Colonic mucosa (tissue), 4 donors: ENCODE measurements at regions not wholly inside any gene's neighbourhood (a gene's known extent, or its start where the extent isn't known, plus 50 kb on each side); places are given as distances from the start of the nearest gene placed in this dataset.

Experiments
- DNase-seq: peaks from one replicate; pipeline ENCODE4 v3.0.0-alpha.2; 2020
- H3K27ac ChIP-seq: fragments of 200-600 bp; one replicate; pipeline ENCODE4 v1.8.0; 2021
- H3K27me3 ChIP-seq: fragments of 200-600 bp; one replicate; pipeline ENCODE4 v1.8.0; 2021
- H3K36me3 ChIP-seq: fragments of 200-600 bp; one replicate; pipeline ENCODE4 v1.8.0; 2021
- H3K4me1 ChIP-seq: fragments of 200-600 bp; one replicate; pipeline ENCODE4 v1.8.0; 2021; ENCODE audit warnings: mild to moderate bottlenecking
- H3K4me3 ChIP-seq: fragments of 200-600 bp; one replicate; pipeline ENCODE4 v1.8.0; 2021
- H3K9ac ChIP-seq, 2 donors: one replicate each; pipeline ENCODE4 v1.7.0; 2013; ENCODE audit warnings: control low read depth in 2 of 2, low read depth in 2 of 2, low read length in 2 of 2
- H3K9me3 ChIP-seq: fragments of 200-600 bp; one replicate; pipeline ENCODE4 v1.8.0; 2021
- intact Hi-C: fragments of 100-400 bp; cut with DNase I; formaldehyde crosslinking; loops from one replicate; pipeline ENCODE4 v1.14.1; 2022
- TF ChIP-seq, protein P1 (sequence below): fragments of 200-600 bp; IDR thresholded peaks from one replicate; pipeline ENCODE4 v1.8.0; 2022; ENCODE audit warnings: antibody characterized with exemption, mild to moderate bottlenecking
- donor health status: healthy.
- donor health status: DM: no; HTN: no; CAD: no.
- donor health status: DM: no; HTN: no; CAD: no.

DNA sequence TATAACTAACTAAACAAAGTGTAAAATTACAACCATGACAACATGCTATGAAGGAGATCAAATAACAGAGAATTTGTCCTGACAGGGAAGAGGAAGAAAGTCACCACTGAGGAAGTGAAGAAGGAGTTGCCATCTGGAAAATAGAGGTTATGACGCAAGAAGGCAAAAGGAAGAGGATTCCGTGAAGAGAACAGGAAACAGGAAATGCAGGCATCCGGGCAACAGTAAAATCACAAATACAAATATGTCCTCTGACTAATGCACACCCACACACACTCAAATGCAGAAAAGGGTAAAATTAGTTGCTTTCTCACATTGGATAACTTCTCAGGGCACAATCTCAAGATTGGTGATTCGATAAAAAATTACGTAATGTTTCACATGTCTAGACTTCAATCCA lies 278.4 kb downstream of the TMX3 start:
- H3K4me3 ChIP-seq = no peak overlapping the region
- no peaks in the 10 kb centered on the region for H3K9me3 ChIP-seq
- H3K27ac ChIP-seq = no peak overlapping the region
- DNase-seq = no peak
- H3K27me3 ChIP-seq = no peaks in the 10 kb centered on the region
- H3K9ac ChIP-seq = no peak overlapping the region
- no peaks in the 10 kb centered on the region for H3K4me1 ChIP-seq
- H3K36me3 ChIP-seq = no peaks in the 10 kb centered on the region
- intact Hi-C loops = no loop called here
- TF ChIP-seq, protein P1, sequence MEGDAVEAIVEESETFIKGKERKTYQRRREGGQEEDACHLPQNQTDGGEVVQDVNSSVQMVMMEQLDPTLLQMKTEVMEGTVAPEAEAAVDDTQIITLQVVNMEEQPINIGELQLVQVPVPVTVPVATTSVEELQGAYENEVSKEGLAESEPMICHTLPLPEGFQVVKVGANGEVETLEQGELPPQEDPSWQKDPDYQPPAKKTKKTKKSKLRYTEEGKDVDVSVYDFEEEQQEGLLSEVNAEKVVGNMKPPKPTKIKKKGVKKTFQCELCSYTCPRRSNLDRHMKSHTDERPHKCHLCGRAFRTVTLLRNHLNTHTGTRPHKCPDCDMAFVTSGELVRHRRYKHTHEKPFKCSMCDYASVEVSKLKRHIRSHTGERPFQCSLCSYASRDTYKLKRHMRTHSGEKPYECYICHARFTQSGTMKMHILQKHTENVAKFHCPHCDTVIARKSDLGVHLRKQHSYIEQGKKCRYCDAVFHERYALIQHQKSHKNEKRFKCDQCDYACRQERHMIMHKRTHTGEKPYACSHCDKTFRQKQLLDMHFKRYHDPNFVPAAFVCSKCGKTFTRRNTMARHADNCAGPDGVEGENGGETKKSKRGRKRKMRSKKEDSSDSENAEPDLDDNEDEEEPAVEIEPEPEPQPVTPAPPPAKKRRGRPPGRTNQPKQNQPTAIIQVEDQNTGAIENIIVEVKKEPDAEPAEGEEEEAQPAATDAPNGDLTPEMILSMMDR = no peak

DNA sequence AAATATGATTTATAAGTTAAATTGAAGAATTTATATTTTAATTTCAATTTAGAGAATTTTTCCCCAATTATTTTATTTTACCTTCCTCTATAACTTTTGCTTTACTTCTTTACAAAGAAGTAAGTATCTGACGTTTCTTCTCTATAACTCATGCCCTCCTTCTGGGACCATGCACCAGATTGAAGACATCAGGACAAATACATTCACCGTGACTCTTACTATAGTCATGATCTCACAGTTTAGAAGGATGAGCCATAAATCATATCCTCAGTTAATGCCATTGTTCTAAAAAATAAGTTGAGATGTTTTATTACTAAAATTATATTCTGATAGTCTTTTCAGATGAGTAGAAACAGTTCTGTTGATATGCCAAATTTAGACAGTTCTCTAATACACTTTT lies 279.3 kb downstream of the TMX3 start:
- TF ChIP-seq, protein P1 = no peak
- Histone ChIP-seq H3K27ac (no peak overlapping the region), H3K4me3 (no peak overlapping the region), H3K4me1 (no peaks in the 10 kb centered on the region), H3K9ac (no peak overlapping the region), H3K27me3 (no peaks in the 10 kb centered on the region), H3K36me3 (no peaks in the 10 kb centered on the region), H3K9me3 (no peaks in the 10 kb centered on the region)
- intact Hi-C loops = no loop called here
- no peak for DNase-seq

DNA sequence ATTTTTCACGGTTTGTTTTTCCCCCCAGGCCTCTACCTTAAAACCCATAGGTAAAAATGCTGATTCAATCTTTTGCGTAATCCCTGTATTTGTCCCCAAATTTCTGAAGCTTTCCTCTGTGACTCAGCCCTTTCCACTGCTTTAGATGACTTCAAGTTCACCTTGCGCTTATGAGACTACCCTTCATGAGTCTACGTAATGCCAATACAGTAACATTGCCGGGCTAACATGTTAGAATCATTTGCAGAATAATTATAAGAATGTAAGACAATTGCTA lies 283.0 kb downstream of the TMX3 start:
- Histone ChIP-seq H3K9ac (no peak overlapping the region), H3K27ac (no peak overlapping the region), H3K36me3 (no peaks in the 10 kb centered on the region), H3K4me3 (no peak overlapping the region), H3K27me3 (no peaks in the 10 kb centered on the region), H3K9me3 (no peaks in the 10 kb centered on the region), H3K4me1 (no peaks in the 10 kb centered on the region)
- TF ChIP-seq, protein P1 = no peak
- intact Hi-C loops = no loop called here
- no peak for DNase-seq

DNA sequence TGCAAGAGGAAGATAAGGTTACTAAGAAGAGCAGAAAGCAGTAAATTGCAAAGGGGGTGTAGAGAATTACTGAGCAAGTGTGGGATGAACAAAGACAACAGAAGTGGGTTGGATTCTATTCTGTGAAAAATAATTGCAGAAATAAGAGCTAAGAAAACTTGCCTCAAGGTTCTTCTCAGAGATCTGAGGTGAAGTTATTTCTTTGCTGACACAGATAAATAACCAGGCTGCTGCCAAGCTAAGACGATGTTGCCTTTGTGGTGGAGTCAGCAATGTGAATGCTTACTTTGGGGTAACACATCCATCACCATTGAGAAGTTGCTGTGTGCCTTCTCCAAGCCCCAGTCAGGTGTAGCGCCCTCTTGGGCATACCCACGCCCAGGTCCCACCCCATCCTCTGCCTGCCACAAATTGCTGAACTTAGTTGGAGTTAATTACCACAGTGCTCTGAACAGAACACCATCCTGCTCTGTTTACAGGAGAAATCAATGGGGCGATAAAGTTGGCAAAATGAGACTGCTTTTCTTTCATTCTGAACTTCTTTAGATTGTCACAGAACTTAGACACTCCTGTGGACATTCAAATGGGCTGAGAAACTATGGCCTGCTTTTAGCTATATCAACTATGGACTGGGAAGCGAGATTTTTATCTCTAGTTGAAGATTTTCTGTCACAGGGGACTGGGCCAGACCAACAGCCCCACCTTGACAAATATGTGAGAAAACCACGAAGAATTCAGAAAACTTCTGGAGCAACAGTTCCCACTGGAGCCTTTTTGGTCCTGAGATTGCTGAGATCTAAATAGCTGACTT lies 283.6 kb downstream of the TMX3 start:
- no peaks in the 10 kb centered on the region for H3K9me3 ChIP-seq
- no peaks in the 10 kb centered on the region for H3K36me3 ChIP-seq
- H3K4me1 ChIP-seq = no peaks in the 10 kb centered on the region
- no peak for DNase-seq
- no peak overlapping the region for H3K9ac ChIP-seq
- no peak overlapping the region for H3K27ac ChIP-seq
- no peaks in the 10 kb centered on the region for H3K27me3 ChIP-seq
- TF ChIP-seq, protein P1 = no peak
- intact Hi-C loops = no loop called here
- no peak overlapping the region for H3K4me3 ChIP-seq

DNA sequence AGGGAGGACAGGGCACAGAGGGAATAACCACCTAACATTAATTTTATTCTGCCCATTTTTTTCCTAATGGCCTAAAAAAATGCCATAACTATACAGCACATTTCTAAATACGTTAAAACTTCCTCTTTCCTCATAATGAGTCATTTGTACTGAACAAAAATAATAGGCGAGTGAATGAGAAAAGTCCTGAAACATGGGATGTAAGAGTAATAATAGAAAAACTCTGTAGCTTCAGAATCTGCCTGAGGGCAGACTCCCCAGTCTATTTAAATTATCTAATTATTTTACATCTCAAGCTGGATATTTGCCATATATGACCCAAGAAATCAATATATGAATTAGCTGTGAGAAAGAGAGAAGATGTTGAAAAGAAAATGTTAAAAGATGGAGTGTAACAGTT lies 285.1 kb downstream of the TMX3 start:
- TF ChIP-seq, protein P1 = no peak
- H3K9me3 ChIP-seq = no peaks in the 10 kb centered on the region
- intact Hi-C loops = no loop called here
- no peak overlapping the region for H3K4me3 ChIP-seq
- H3K36me3 ChIP-seq = no peaks in the 10 kb centered on the region
- no peaks in the 10 kb centered on the region for H3K4me1 ChIP-seq
- no peaks in the 10 kb centered on the region for H3K27me3 ChIP-seq
- H3K9ac ChIP-seq = no peak overlapping the region
- no peak overlapping the region for H3K27ac ChIP-seq
- DNase-seq = no peak
